ENCODE measurements at regions not wholly inside any gene's neighbourhood (a gene's known extent, or its start where the extent isn't known, plus 50 kb on each side); places are given as distances from the start of the nearest gene placed in this dataset.

DNA sequence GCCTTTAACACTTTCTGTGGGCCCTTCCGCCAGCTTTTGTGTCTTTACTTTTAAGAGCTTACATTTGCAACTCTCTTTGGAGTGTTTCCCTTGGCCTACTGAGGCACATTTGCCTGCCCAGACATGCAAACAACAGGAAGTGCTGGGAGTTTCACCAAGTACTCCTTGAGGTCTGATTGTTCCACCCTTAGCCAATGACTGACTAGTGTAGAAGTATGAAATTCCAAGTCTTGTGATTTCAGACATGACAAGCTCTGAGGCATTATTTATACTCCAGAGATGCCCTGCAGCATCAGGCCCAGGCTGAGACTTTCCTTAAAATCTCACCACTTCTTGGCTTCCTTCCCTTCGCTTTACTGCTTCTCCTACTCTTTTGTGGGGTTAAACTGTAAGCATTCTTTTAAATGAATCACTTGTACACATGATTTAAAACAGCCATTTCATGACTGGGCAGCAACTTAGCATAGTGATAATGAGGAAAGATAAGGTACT is 174.1 kb downstream of the SLC6A15 start:
- 68 to 78% methylated on average over 2 of the region's 2 CpGs for WGBS, 2 donors
- H3K4me1 ChIP-seq = peaks cover 0 to 3% (median 0%) of the 10 kb centered on the region in 4 donors
- TF ChIP-seq POLR2A (IDR thresholded peaks at IDR 0.05) (no peak), POLR2AphosphoS5 (IDR thresholded peaks at IDR 0.05) (no peak), EP300 (IDR thresholded peaks at IDR 0.05) (no peak), CTCF (IDR thresholded peaks at IDR 0.05) (no peak)
- no peak overlapping the region for H3K27ac ChIP-seq
- no peak overlapping the region for H3K4me3 ChIP-seq
- no peaks in the 10 kb centered on the region for H3K27me3 ChIP-seq
- DNase-seq (peak in 1 of 2 donors; percentile 21), ATAC-seq (ENCODE audit: low FRiP score in 2 of 2) (no peak)
- no peaks in the 10 kb centered on the region for H3K9me3 ChIP-seq
- no peaks in the 10 kb centered on the region for H3K36me3 ChIP-seq

DNA sequence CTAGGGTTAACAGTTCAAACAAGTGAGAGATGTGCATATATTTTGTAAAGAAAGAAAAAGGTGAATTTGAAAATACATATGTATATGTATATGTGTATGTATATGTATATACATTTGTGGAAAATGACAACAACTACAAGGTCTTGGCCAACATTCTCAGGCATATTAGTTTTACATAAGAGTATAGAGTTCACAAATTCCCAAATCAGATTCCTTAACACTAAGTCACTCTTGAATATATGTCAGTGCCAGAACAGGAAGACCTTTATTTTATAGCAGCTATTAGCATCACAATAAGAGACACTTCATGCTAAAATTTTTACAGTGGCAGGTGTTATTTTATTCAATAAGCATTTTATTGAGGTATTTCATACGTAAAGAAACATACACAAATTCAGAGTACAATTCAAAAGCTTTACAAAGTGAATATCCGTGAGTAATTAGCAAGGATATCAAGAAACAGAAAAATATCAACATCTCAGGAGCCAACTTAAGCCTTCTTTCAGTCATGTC is 179.7 kb downstream of the SLC6A15 start:
- no peaks in the 10 kb centered on the region for H3K4me1 ChIP-seq
- no peaks in the 10 kb centered on the region for H3K27me3 ChIP-seq
- H3K27ac ChIP-seq = no peak overlapping the region
- no peaks in the 10 kb centered on the region for H3K9me3 ChIP-seq
- ATAC-seq (ENCODE audit: low FRiP score in 2 of 2) = no peak
- TF ChIP-seq CTCF (IDR thresholded peaks at IDR 0.05) = no peak
- H3K36me3 ChIP-seq = no peaks in the 10 kb centered on the region
- H3K4me3 ChIP-seq = no peak overlapping the region
- 84 to 87% methylated on average over 2 of the region's 2 CpGs for WGBS, 2 donors
- DNase-seq = no peak

DNA sequence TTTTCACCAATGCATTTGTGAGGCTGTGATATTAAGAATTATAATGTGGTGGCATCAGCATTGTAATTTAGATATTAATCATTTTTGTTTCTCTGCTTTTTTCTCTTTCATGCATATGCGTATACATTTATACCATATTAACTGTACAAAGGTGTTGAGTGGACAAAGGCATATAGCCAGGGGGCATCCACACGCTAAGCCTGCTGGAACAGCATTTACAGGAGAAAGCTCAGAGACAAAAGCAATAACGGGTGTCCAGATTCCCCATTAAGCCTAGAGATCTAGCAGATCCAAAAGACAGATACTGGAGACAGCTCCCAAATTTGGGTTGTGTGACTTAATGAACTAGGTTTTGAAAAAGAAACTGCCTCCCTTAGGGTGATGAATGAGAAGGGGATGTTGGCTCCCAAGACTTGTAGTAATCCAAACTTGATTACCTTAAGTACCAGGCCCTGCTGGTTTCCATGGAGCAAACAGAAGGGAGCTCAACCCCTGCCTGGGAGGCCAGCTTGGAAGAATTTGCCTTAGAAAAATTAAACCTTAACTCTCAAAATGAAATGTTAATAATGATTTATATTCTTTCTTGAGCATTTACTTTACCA is 181.9 kb downstream of the SLC6A15 start:
- TF ChIP-seq CTCF (IDR thresholded peaks at IDR 0.05) (no peak), POLR2A (IDR thresholded peaks at IDR 0.05) (no peak), EP300 (IDR thresholded peaks at IDR 0.05) (no peak), POLR2AphosphoS5 (IDR thresholded peaks at IDR 0.05) (no peak)
- ATAC-seq (ENCODE audit: low FRiP score in 2 of 2) (no peak), DNase-seq (no peak)
- Histone ChIP-seq H3K27ac (no peak overlapping the region), H3K27me3 (no peaks in the 10 kb centered on the region), H3K36me3 (no peaks in the 10 kb centered on the region), H3K4me3 (no peak overlapping the region), H3K9me3 (no peaks in the 10 kb centered on the region), H3K4me1 (no peaks in the 10 kb centered on the region)
- WGBS, 2 donors = 61 to 84% methylated on average over 3 of the region's 3 CpGs

- 25 to 28% methylated on average over 3 of the region's 3 CpGs for WGBS, 2 donors
- Histone ChIP-seq H3K36me3 (no peaks in the 10 kb centered on the region), H3K9me3 (no peaks in the 10 kb centered on the region), H3K27ac (no peak overlapping the region), H3K4me1 (no peaks in the 10 kb centered on the region), H3K4me3 (no peak overlapping the region), H3K27me3 (no peaks in the 10 kb centered on the region)
- ATAC-seq (ENCODE audit: low FRiP score in 2 of 2) (peak; percentile 63 to 88), DNase-seq (peak in 1 of 2 donors; percentile 31)
- TF ChIP-seq EP300 (IDR thresholded peaks at IDR 0.05) (no peak), POLR2AphosphoS5 (IDR thresholded peaks at IDR 0.05) (no peak), CTCF (IDR thresholded peaks at IDR 0.05) (no peak), POLR2A (IDR thresholded peaks at IDR 0.05) (no peak)
Measured at GRCh38 chr12:84727961-84728360, 184.6 kb downstream of the SLC6A15 start.

DNA sequence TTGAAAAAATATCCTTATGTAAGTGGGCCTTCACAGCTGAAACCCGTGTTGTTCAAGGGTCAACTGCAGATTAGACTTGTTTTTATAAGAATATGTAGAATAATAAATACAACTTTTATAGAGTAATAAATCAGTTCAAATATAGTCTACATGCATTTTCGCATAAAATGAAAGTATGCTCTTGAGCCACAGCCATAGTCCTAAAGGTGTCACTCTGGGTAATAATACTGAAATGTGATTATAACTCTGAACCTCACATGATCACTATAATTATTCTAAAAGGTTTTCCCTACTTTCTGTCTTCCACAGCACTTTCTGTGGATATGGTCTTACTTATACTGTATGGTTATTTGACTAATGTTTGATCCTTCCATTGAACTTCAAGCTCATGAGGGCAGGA is 185.8 kb downstream of the SLC6A15 start:
- H3K9me3 ChIP-seq = no peaks in the 10 kb centered on the region
- 84 to 92% methylated on average over 2 of the region's 2 CpGs for WGBS, 2 donors
- no peaks in the 10 kb centered on the region for H3K36me3 ChIP-seq
- DNase-seq (no peak), ATAC-seq (ENCODE audit: low FRiP score in 2 of 2) (no peak)
- no peaks in the 10 kb centered on the region for H3K27me3 ChIP-seq
- no peak overlapping the region for H3K27ac ChIP-seq
- no peak for TF ChIP-seq POLR2A (IDR thresholded peaks at IDR 0.05)
- no peak for TF ChIP-seq POLR2AphosphoS5 (IDR thresholded peaks at IDR 0.05)
- TF ChIP-seq EP300 (IDR thresholded peaks at IDR 0.05) = no peak
- TF ChIP-seq CTCF (IDR thresholded peaks at IDR 0.05) = no peak
- no peak overlapping the region for H3K4me3 ChIP-seq
- no peaks in the 10 kb centered on the region for H3K4me1 ChIP-seq

Measured in upper lobe of left lung (tissue), 6 donors.